ENCODE measurements at regions not wholly inside any gene's neighbourhood (a gene's known extent, or its start where the extent isn't known, plus 50 kb on each side); places are given as distances from the start of the nearest gene placed in this dataset.

DNA sequence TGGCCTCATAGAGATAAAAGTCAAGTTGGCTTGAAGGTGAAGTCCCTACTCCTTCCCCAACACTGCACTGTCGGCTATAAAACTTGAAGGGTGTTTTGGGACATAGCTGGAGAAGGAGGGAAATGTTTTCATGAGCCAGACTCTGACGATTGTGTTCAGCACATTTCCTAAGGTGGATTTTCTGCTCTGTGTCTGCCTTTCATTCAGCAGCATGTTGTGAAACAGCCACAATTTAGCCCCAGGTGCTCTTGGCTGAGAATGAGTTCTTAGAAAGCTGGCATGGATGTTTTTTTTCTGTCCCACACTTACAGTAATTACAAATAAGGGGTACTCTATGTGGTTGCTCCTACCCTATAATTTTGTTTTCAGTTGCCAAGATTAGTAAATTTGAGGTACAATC is 492.4 kb downstream of the MCTP2 start:
- Histone ChIP-seq H3K9ac (replicated peaks in 1 of 4; ENCODE audit: extremely low read depth in 1 of 4, low read depth in 3 of 4, low read length in 3 of 4) (no peak overlapping the region), H2AK5ac (ENCODE audit: low read depth, low read length) (no peak overlapping the region), H3K4ac (replicated peaks; ENCODE audit: insufficient read length, low read depth, low read length) (no peak overlapping the region), H3K36me3 (ENCODE audit: control insufficient read depth in 2 of 4, insufficient read depth in 4 of 4, low read length in 3 of 4) (no peaks in the 10 kb centered on the region), H3K56ac (replicated peaks; ENCODE audit: insufficient read length, low read depth, low read length) (no peak overlapping the region), H3K23ac (ENCODE audit: insufficient read length) (no peak overlapping the region), H4K8ac (ENCODE audit: extremely low read depth, insufficient read depth, low read length) (no peak overlapping the region), H2BK12ac (ENCODE audit: low read depth, low read length) (no peak overlapping the region), H3K4me1 (replicated peaks in 1 of 4; ENCODE audit: control insufficient read depth in 3 of 4, insufficient read depth in 4 of 4, low read length in 3 of 4) (peaks cover 0 to 6% (median 2%) of the 10 kb centered on the region in 4 experiments; a peak in 2 of 7 replicates), H4K5ac (ENCODE audit: insufficient read length, low read depth, low read length) (no peak overlapping the region), H3K27me3 (replicated peaks in 1 of 4; ENCODE audit: control insufficient read depth in 3 of 4, extremely low read depth in 1 of 4, insufficient read depth in 3 of 4, low read length in 3 of 4) (no peaks in the 10 kb centered on the region), H3K4me2 (ENCODE audit: insufficient read depth in 1 of 2, low read depth in 2 of 2, low read length in 2 of 2) (no peak overlapping the region), H3K4me3 (ENCODE audit: extremely low read depth in 1 of 4, insufficient read depth in 2 of 4, low read depth in 3 of 4, low read length in 4 of 4) (no peak overlapping the region), H2BK5ac (ENCODE audit: low read depth, low read length) (no peak overlapping the region), H2BK20ac (ENCODE audit: low read length) (no peak overlapping the region), H4K20me1 (replicated peaks in 1 of 2; ENCODE audit: control insufficient read depth in 1 of 2, insufficient read depth in 2 of 2, low read length in 2 of 2) (no peaks in the 10 kb centered on the region), H3K18ac (ENCODE audit: extremely low read depth, low read length) (no peak overlapping the region), H3K14ac (ENCODE audit: insufficient read length) (no peak overlapping the region), H2BK15ac (ENCODE audit: low read length) (no peak overlapping the region), H2AFZ (ENCODE audit: low read length) (no peak overlapping the region), H2BK120ac (replicated peaks; ENCODE audit: low read depth, low read length) (no peak overlapping the region), H3K23me2 (ENCODE audit: low read depth, low read length) (no peaks in the 10 kb centered on the region), H3K27ac (ENCODE audit: low read depth, low read length) (no peak overlapping the region), H3K9me3 (ENCODE audit: insufficient read depth in 2 of 2, low read depth in 1 of 2, low read length in 1 of 2) (no peaks in the 10 kb centered on the region), H4K91ac (replicated peaks; ENCODE audit: insufficient read length, low read length) (no peak overlapping the region), H3K79me2 (ENCODE audit: control insufficient read depth in 1 of 2, insufficient read depth in 2 of 2, low read length in 2 of 2) (no peaks in the 10 kb centered on the region), H3K79me1 (ENCODE audit: low read depth, low read length) (no peaks in the 10 kb centered on the region)
- FAIRE-seq: no peak
- no peak for DNase-seq (ENCODE audit: low read depth in 1 of 2, low spot score in 2 of 2)
- CTCF ChIA-PET (ENCODE audit: partially characterized antibody): interaction anchor here (1.0 to 1.7 kb wide), 3 partner anchors 9 to 53 kb away, joined by 3 to 4 read pairs (median 4); no protein-coding TSS in a partner anchor
- POLR2A ChIA-PET (ENCODE audit: partially characterized antibody): no interaction called here
- WGBS, 2 experiments (ENCODE audit: extremely low coverage in 1 of 2, insufficient coverage in 1 of 2, insufficient read length in 1 of 2, insufficient replicate concordance in 2 of 2, low coverage in 1 of 2, low lambda C conversion rate in 2 of 2, missing lambda C conversion rate in 1 of 2): 97% methylated on average over 2 of the region's 2 CpGs; no CpG with 5 or more reads in 1 of the 2 experiments
- TF ChIP-seq SAP30 (IDR thresholded peaks at IDR 0.05; ENCODE audit: insufficient read depth, insufficient replicate concordance, low read length): no peak
- no peak for TF ChIP-seq FOSL1 (IDR thresholded peaks at IDR 0.05; ENCODE audit: insufficient read depth, low read depth, low read length)
- no peak for TF ChIP-seq YY1 (IDR thresholded peaks at IDR 0.05; ENCODE audit: low read depth, low read length)
- no peak for TF ChIP-seq RAD21 (IDR thresholded peaks at IDR 0.05 in 1 of 2, conservative IDR thresholded peaks at IDR 0.05 in 1 of 2; ENCODE audit: low read depth in 2 of 2, low read length in 2 of 2)
- TF ChIP-seq TAF1 (IDR thresholded peaks at IDR 0.05; ENCODE audit: low read depth, low read length): no peak
- no peak for TF ChIP-seq RBBP5 (IDR thresholded peaks at IDR 0.05; ENCODE audit: borderline replicate concordance, low read depth, low read length)
- TF ChIP-seq, protein P1, sequence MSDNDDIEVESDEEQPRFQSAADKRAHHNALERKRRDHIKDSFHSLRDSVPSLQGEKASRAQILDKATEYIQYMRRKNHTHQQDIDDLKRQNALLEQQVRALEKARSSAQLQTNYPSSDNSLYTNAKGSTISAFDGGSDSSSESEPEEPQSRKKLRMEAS (IDR thresholded peaks at IDR 0.05): no peak
- no peak for TF ChIP-seq CBX5 (IDR thresholded peaks at IDR 0.05; ENCODE audit: low read depth, low read length)
- no peak for TF ChIP-seq HDAC2 (IDR thresholded peaks at IDR 0.05; ENCODE audit: borderline replicate concordance in 1 of 2, low read depth in 2 of 2, low read length in 2 of 2)
- TF ChIP-seq, protein P2, sequence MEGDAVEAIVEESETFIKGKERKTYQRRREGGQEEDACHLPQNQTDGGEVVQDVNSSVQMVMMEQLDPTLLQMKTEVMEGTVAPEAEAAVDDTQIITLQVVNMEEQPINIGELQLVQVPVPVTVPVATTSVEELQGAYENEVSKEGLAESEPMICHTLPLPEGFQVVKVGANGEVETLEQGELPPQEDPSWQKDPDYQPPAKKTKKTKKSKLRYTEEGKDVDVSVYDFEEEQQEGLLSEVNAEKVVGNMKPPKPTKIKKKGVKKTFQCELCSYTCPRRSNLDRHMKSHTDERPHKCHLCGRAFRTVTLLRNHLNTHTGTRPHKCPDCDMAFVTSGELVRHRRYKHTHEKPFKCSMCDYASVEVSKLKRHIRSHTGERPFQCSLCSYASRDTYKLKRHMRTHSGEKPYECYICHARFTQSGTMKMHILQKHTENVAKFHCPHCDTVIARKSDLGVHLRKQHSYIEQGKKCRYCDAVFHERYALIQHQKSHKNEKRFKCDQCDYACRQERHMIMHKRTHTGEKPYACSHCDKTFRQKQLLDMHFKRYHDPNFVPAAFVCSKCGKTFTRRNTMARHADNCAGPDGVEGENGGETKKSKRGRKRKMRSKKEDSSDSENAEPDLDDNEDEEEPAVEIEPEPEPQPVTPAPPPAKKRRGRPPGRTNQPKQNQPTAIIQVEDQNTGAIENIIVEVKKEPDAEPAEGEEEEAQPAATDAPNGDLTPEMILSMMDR (IDR thresholded peaks at IDR 0.05; ENCODE audit: control extremely low read depth in 1 of 3, insufficient read depth in 1 of 3, low read depth in 1 of 3, low read length in 3 of 3): no peak
- TF ChIP-seq TEAD4 (IDR thresholded peaks at IDR 0.05; ENCODE audit: low read depth, low read length): no peak

Measured in H1 (cell line).